HG02943 (cell line): ENCODE measurements at regions not wholly inside any gene's neighbourhood (a gene's known extent, or its start where the extent isn't known, plus 50 kb on each side); places are given as distances from the start of the nearest gene placed in this dataset.
A peak's percentile ranks its signal among the peaks of the same experiment; 100 is the strongest.
"Not testable (repeated sequence)": the region's sequence is repeated elsewhere in the genome, so short reads cannot be mapped to it uniquely, and the experiment has no call there.

Experiments
- ATAC-seq: cut with Tn5 transposase; IDR thresholded peaks from one replicate; pipeline ENCODE4 v1.9.1; 2021; ENCODE audit warnings: mild to moderate bottlenecking, low read depth, moderate library complexity; ENCODE audit not compliant: unreplicated experiment

DNA sequence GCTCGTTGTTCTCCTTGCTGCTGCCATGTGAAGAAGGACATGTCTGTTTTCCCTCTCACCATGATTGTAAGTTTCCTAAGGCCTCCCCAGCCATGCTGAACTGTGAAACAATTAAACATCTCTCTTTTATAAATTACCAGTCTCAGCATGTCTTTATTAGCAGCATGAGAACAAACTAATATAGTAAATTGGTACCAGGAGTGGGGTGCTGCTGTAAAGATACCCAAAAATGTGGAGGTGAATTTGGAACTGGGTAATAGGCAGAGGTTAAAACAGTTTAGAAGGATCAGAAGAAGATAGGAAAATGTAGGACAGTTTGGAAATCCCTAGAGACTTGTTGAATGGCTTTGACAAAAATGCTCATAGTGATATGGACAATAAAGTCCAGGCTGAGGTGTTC is 576.7 kb downstream of the EPM2A start:
- ATAC-seq = not testable (repeated sequence)

GRCh38 chr6:145159921-145160320 is 575.4 kb downstream of the EPM2A start:
- ATAC-seq = no peak

DNA sequence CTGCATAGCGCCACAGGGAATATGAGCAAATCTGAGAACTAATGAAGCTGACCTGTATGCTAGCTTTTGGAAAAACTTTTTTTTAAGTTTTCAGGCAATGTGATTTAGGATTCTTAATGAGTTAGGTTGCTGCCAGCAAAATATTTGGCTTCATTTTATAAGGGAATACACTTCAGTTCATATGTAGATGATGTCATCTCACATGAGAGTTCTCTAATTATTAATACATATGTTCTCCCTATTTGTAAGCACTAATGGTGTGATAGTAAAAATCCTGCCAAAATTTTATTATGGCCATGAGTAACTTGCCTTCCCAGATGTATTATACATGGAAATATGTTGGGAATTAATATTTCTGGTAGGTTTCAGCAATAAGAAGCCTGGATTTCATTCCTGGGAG is 573.8 kb downstream of the EPM2A start:
- no peak for ATAC-seq

GRCh38 chr6:145169726-145170224 is 565.5 kb downstream of the EPM2A start:
- no peak for ATAC-seq

- ATAC-seq = no peak
Observed at GRCh38 chr6:145175470-145175869, 559.9 kb downstream of the EPM2A start.

- no peak for ATAC-seq
Observed at GRCh38 chr6:145178391-145178790, 556.9 kb downstream of the EPM2A start.

GRCh38 chr6:145187491-145188206 is 547.7 kb downstream of the EPM2A start:
- no peak for ATAC-seq

DNA sequence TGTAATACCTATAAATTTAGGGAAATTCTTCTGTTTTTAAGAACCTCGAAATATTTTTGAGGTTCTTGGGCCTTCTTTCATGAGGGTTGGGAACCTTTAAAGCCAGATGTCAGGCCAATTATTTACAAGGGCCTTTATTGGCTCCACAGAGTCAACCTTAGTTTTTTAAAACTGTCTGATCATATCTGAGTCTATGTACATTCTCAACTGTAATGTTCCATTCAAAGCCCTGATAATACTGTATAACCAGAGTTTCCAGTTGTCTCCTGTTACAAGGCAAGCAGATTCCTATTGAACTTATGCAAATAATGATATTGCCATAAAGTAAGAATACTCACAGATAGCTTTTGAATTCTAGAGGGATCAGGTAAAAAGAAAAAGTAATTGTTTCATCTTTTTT is 545.5 kb downstream of the EPM2A start:
- no peak for ATAC-seq

DNA sequence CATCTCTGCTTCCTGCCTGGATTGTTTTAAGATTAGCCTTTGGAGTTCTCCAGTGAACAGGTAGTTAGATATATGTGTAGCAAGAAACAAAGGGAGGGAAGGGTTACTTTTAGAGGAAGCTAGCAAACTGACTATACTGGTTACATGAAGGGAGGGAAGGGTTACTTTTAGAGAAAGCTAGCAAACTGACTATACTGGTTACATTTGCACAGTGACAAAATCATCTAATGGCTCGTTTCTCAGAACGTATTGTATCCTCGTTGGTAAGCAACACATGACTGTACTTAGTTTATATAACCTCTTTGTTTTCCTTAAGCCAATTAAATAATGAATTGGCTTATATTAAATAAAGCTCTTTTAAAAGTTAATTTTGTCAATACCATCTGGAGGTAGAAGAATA is 540.9 kb downstream of the EPM2A start:
- ATAC-seq = no peak

- no peak for ATAC-seq
Observed at GRCh38 chr6:145199961-145200360, 535.4 kb downstream of the EPM2A start.

- ATAC-seq = no peak
Observed at GRCh38 chr6:145204301-145204700, 531.0 kb downstream of the EPM2A start.

- ATAC-seq = no peak
Observed at GRCh38 chr6:145206247-145206907, 528.9 kb downstream of the EPM2A start.

- ATAC-seq = no peak
Observed at GRCh38 chr6:145208474-145208873, 526.8 kb downstream of the EPM2A start.

- ATAC-seq = no peak
Observed at GRCh38 chr6:145209272-145209671, 526.0 kb downstream of the EPM2A start.

DNA sequence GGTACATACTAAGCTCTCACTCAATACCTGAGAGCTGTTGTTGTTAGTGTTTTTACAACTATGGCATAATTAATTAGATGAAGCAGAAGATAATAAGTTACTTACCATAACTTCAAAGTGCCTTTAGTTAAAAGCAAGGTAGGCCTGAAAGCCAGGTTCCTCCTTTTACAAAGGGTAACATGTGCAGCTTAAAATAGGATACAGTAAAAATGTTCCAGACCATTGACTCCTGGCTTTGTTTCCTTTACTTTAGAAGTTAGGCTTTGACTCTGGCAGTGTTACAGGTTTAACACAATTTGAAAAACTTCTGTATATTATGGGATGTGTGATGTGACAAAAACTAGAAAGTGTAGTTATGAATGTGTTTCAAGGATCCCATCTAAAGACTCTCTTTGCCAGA is 522.5 kb downstream of the EPM2A start:
- no peak for ATAC-seq

- peak; percentile 69 for ATAC-seq
Observed at GRCh38 chr6:145213614-145214013, 521.7 kb downstream of the EPM2A start.

DNA sequence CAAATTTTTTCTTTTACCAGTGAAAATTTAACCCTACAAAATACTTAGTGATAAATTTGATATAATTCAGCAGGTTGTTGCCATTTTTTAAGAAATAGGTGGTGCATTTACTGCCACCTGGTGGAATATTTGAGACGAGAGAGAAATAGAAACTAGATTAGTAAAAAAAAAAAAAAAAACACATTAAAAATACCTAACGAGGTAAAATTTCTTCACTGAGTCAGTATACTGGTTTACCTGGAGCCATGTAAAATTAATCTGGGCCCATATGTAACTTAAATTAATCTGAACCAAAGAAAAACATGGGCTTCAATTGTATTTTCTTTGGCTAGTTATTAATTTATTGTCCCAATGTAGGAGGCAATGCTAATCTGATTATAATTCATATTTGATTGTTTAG is 520.8 kb downstream of the EPM2A start:
- no peak for ATAC-seq

DNA sequence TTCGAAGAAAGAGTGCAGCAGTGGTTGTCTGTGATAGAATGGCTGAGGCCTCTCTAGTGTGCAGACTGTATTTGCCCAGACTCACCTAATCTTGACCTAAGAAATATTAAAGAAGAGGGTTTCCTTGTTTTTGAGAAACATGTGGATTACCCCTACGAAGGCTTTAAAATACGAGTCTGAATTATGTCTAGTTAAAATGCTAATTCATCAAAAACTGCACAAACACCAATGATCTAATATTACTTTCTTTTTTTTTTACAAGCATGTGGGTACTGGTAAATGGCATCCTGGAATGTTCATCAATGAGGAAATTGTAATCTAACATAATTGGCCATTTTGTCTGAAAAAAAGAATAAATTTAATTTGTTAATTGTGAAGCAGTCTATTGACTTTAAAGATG is 510.9 kb downstream of the EPM2A start:
- no peak for ATAC-seq

GRCh38 chr6:145225500-145225899 is 509.8 kb downstream of the EPM2A start:
- no peak for ATAC-seq

DNA sequence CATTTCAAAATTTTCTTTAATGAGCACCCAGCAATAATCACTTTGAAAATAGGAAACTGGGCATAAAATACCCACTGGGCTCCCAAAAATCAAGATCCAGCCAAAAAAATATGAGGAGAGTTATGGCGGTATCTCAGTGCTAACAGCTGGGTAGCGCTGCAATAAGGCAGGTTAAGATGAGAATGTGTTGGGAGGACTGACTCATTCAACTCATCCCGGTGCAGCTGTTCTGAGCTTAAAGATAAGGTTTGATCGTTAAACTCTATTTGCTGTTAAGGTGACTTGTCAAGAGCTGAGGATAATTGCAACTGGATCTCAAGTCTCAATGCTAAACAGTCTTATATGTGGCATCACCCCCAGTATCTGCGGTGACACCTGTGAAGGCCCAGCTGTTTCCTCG is 507.7 kb downstream of the EPM2A start:
- no peak for ATAC-seq

DNA sequence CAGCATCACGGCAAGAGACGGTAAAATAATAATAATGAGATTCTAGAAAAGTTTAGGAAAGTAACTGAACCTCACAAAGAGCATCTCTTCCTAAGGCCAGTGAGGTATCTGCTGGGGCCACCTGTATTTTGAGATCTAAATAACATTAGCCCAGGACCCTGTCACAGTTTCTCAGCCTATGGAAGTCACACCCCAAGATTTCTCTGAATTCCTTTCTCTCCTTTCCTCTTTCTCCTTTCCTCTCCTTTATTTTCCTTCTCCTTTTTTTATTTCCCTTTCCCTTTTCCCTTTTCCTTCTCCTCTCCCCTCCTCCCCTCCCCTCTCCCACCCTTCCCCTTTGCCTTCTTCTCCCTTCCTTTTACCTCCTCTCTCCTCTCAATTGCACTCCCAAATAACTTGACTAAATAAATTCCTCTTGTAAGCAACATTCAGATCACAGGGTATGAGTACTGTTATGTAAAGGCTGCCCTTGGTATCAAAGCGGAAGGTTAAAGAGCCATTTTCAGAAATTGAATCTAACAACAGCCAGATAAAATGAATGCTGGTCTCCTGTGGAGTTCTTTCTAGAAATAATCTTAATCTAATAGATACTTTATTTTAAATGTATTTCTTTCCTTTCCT is 506.2 kb downstream of the EPM2A start:
- no peak for ATAC-seq

DNA sequence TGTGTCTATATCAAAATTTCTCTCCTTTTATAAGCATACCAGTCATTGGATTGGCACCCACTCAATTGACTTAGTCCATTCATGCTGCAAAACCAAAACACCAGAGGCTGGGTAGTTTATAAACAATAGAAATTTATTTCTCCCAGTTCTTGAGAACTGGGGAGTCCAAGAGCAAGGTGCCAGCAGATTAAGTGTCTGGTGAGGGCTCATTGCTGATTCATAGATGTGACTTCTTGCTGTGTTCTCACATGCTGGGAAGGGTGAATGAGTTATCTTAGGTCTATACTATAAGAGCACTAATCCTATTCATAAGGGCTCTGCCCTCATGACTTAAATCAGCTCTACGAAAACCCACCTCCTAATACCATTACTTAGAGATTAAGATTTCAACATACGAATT is 501.4 kb downstream of the EPM2A start:
- ATAC-seq = no peak
